Activated CD8-positive, alpha-beta memory T cell treated with anti-CD3 and anti-CD28 coated beads for 1 hour (primary cell): ENCODE measurements at regions not wholly inside any gene's neighbourhood (a gene's known extent, or its start where the extent isn't known, plus 50 kb on each side); places are given as distances from the start of the nearest gene placed in this dataset.

Experiments
- DNase-seq, 2 donors: peaks; one replicate each; pipeline ENCODE4 v3.0.0-alpha.2; 2020; ENCODE audit warnings: low read depth in 1 of 2; ENCODE audit errors: extremely low read depth in 1 of 2

DNA sequence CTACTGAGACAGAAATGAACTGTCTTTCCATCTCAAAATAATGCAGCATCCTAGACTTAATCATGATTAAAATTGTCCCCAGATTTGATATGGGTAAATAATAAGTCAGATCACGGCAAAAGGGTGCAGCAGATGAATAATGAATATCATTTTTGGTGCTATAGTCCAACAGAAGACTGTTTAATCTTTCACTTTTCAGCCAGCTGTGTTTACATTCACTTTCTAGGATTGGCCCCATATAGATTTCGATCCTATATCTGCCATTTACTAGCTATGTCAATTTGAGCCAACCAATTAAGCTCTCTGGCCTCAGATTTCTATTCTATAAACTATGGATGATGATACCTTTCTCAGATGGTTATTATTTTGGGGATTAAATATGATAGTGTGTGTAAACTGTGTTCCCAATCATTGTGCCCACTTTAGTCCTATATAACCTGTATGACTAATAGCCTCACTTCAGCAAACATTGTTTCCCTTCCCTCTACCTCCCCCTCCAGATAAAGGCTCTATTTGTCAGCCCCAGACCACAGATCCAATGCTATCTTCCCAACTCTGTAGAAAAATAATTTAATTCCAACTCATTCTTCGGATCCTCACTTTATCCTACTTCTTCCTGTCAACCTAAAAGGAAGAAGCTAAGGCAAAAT is 53.6 kb upstream of the NT5E start:
- DNase-seq: no peak

DNA sequence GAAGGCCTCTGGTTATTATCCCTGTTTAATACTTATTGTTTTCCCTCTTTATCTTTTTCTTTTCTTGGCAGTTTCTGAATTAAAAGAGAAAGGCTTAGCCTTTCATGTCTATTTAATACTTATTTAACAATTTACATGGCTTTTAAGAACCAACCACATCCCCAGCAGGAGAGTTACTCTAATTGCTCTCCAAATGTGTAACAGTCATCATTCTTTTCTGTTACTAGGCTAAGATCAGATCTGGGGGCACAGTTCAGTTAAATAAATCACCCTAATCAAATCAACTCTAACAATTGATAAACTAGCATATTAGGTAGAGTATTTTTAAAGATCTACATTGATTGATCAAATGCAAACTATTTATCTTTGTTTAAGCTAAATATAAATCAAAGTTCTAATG is 54.1 kb upstream of the NT5E start:
- no peak for DNase-seq

- DNase-seq: no peak
These were observed 54.9 kb upstream of the NT5E start for GRCh38 chr6:85394853-85395538.

DNA sequence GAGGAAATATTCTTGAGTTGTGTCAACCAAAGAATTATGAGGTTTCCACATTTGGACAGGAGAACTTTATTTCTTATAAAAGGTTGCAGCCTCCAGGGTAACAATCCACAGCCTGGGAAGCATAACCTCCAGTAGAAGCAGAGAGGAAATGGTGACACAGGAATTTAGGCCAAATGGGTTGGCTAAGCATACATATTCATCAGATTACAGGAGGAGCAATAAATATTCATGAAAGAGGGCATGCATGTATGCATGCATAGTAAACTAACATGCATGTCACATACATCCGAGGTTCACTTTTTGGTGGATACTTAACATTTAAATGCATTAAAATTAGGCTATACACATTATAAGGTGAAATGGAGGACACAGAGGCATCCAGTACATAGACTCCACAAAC is 55.7 kb upstream of the NT5E start:
- no peak for DNase-seq

DNA sequence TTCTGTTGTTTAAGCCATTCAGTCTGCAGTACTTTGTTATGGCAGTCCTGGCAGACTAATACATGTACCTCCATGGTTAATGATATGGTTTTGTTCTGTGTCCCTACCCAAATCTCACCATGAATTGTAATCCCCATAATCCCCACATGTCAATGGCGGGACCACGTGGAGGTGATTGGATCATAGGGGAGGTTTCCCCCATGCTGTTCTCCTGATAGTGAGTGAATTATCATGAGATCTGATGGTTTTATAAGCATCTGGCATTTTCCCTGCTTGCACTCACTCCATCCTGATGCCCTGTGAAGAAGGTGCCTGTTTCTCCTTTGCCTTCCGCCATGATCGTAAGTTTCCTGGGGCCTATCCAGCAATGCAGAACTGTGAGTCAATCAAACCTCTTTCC is 57.5 kb upstream of the NT5E start:
- no peak for DNase-seq

- no peak for DNase-seq
These were observed 59.1 kb upstream of the NT5E start for GRCh38 chr6:85390775-85391174.

GRCh38 chr6:85390105-85390728 is 59.7 kb upstream of the NT5E start:
- no peak for DNase-seq

DNA sequence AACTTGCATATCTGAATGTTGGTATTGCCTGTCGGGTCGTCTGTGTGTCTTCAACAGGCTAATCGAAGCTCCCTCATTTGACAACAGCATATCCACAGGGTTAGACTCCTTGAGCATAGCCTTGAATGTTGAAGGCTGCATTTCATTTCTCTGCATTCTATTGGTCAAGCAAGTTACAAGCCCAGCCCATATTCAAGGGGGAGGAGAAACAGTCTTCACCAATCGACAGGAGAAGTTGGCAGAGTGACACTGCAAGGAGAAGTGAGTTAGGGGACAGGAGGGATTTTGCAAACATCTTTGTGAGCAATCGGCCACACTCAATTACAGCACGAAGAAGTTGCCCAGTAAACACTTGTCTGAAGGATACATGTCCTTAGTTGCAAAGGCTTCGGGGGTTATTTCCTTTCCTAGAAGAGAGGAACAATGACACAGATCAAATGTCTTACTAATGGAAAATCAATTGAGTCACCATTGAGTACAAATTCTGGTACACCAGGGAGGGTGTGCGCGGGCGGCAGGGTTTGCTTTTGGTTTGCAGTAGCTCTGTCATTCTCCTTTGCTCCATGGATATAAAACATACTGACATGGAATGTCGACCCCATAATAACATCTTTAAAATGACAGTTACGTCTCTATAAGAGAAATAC is 60.6 kb upstream of the NT5E start:
- no peak for DNase-seq

- no peak for DNase-seq
These were observed 61.4 kb upstream of the NT5E start for GRCh38 chr6:85388531-85388930.

DNA sequence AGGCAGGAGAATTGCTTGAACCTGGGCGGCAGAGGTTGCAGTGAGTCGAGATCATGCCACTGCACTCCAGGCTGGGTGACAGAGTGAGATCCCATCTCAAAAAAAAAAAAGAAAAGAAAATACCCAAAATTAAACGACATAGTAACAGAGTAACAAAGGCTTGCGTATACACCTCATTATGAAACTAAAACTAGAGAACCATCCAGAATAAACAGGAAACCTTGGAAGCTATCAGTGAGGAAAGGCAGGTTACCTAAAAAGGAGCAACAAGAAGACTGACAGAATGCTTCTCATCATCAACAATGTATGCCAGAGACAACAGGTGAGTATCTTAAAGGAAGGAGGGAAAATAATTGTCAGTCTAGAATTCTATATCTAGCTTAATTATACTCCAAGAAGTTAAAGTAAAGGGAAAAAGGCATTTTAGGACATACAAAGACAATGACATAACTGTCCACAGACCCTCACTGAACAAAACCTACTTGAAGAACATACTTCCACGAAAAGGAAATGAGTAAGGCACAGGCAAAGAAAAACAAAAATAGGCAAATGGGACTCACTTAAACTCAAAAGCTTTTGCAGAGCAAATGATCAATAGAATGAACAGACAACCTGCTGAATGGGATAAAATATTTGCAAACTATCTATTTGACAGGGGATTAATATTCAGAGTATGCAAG is 64.1 kb upstream of the NT5E start:
- no peak for DNase-seq

DNA sequence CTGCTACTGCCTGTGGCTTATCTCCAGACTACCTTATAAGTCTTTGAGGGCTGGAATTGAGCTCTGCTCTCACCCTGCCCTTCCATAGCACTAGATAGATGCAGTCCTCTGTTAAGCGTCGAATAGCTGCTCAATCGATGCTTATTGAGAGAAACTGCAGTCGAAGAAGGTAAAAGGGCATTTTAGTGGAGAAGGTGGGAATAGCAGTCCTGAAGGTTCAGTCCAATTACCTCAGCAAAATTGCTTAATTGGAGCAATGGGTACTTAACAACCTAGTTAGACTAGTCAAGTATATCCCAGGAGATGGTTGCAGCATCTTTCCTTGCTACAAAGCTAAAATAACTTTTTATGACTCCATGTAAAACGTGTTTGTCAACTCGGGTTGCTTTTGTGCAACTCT is 66.8 kb upstream of the NT5E start:
- no peak for DNase-seq

DNA sequence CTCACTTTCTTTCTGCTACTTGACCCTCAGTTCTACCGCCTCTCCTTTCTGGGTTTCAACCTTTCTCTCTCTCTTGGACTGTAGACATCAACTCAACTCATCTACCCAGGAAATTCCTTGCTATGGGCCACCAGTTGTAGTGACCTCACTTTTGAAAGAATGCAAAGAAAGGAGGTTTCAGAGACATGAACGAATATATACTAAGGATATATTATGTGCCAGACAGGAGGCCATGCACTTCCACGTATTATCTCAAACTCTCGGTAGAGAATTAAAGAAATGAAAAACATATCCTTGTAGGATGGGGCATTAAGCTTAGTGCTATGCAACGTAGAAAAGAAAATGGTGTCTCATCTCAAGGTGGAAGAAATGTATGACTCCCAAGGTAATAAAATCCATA is 67.3 kb upstream of the NT5E start:
- DNase-seq: no peak

- no peak for DNase-seq
These were observed 77.0 kb upstream of the NT5E start for GRCh38 chr6:85372915-85373270.

- DNase-seq: no peak
These were observed 77.5 kb upstream of the NT5E start for GRCh38 chr6:85372188-85372914.

- DNase-seq: no peak
These were observed 81.3 kb upstream of the NT5E start for GRCh38 chr6:85368631-85369030.

DNA sequence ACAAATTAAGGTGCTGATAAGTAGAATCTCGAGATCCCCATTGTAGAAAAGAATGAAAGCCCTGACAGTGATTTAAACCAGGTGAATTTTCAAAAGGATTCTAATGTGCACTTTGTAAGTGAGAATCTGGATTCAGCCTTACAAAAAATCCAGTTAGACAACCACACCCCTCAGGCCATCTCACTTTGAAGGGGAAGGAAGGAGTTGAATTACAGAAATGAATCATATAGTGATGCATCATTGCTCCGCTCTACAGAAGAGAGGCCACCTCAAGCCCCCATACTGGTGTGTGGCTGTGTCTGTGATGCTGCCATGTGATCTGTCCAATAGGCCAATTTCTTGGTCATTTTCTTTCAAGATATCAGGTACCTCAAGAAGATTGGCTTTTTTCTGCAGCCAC is 85.5 kb upstream of the NT5E start:
- no peak for DNase-seq

DNA sequence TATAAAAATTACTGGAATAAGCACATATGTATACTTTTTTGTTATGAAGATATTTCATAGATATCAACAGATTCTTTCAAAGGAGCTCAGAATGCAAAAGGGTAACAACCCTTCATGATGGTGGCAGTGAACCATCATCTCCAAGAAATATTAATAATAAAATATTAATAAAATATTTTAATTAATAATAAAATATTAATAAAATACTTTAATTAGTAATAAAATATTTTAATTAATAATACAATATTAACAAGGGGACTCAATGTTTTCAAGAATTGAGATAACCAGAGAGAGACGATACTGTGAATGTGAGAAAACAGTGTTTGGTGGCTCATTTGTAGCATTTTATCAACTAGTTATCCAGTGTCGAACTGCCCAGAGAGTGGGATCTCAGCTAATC is 86.0 kb upstream of the NT5E start:
- no peak for DNase-seq

DNA sequence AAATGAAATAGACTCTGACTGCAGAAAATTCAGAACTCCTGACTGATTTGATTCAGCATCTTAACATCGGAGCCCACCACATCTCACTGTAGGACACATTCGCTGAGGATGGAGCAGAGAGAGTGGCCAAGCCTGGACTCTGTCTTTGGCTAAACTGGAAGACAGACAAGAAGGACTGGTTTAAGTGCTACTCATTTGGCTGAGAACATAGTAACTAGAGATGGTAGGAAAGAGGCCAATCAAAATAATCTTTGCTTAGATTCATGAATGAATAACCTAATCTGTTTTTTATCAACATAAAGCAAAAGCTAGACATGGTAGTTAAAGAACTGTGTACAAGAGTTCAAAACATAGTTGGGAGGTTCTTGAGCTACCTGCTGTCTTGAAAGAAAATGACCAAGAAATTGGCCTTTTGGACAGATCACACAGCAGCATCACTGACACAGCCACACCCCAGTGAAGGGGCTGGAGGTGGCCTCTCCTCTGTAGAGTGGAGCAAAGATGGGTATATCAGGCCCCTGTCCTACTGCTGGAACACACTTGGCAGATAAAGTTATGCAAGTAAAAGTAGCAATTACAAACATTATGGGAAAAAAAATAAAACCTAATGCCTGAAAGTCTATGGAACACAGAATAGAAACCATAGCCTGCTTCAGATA is 87.1 kb upstream of the NT5E start:
- DNase-seq: no peak

GRCh38 chr6:85361643-85362014 is 88.3 kb upstream of the NT5E start:
- no peak for DNase-seq
